ENCODE measurements at regions not wholly inside any gene's neighbourhood (a gene's known extent, or its start where the extent isn't known, plus 50 kb on each side); places are given as distances from the start of the nearest gene placed in this dataset.

DNA sequence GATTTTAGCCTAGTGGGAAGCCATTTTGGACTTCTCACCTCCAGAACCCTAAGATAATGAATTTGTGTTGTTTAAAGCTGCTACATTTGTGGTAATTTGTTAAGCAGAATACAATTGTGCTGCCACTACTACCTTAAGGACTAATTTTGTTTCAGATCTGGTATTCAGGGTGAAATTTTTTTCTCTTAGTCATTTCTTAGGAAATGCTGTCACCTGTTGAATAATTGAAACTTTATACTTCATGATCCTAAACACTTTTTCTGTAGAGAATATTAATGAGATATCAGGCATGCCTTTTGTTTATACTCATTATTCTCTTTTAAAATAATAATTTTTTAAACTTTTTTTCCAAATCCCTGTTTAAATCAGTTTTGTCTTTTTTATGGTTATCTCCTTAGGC is 246.8 kb downstream of the TGFB2 start:
- TF ChIP-seq, protein P1, sequence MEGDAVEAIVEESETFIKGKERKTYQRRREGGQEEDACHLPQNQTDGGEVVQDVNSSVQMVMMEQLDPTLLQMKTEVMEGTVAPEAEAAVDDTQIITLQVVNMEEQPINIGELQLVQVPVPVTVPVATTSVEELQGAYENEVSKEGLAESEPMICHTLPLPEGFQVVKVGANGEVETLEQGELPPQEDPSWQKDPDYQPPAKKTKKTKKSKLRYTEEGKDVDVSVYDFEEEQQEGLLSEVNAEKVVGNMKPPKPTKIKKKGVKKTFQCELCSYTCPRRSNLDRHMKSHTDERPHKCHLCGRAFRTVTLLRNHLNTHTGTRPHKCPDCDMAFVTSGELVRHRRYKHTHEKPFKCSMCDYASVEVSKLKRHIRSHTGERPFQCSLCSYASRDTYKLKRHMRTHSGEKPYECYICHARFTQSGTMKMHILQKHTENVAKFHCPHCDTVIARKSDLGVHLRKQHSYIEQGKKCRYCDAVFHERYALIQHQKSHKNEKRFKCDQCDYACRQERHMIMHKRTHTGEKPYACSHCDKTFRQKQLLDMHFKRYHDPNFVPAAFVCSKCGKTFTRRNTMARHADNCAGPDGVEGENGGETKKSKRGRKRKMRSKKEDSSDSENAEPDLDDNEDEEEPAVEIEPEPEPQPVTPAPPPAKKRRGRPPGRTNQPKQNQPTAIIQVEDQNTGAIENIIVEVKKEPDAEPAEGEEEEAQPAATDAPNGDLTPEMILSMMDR (IDR thresholded peaks at IDR 0.05) = no peak
- Mint-ChIP-seq H3K4me3 (no peak overlapping the region), H3K4me1 (peaks cover 5% of the 10 kb centered on the region), H3K27ac (no peak overlapping the region), H3K36me3 (ENCODE audit: low read depth) (peaks cover 6% of the 10 kb centered on the region), H3K27me3 (ENCODE audit: low read depth, poor library complexity) (peaks cover 10% of the 10 kb centered on the region), H3K9me3 (peaks cover 9% of the 10 kb centered on the region)
- DNase-seq = no peak

DNA sequence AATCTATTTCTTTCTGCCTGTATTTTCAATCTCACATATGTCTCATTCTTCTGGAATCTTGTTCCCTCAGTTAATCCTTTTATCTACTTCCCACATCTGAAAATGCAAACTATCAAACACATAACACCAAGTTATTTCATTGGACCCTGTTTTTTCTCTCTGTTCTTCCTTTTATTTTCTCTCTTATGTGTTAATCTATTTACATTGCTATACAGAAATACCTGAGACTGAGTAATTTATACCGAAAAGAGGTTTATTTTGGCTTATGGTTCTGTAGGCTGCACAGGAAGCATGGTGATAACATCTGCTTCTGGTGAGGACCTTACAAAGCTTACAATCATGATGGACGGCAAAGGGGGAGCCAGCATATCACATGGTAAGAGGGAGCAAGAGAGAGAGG is 247.6 kb downstream of the TGFB2 start:
- Mint-ChIP-seq H3K27ac (no peak overlapping the region), H3K4me1 (peaks cover 5% of the 10 kb centered on the region), H3K9me3 (peaks cover 10% of the 10 kb centered on the region), H3K4me3 (no peak overlapping the region), H3K27me3 (ENCODE audit: low read depth, poor library complexity) (peaks cover 10% of the 10 kb centered on the region), H3K36me3 (ENCODE audit: low read depth) (peaks cover 6% of the 10 kb centered on the region)
- TF ChIP-seq, protein P1 (IDR thresholded peaks at IDR 0.05) = no peak
- DNase-seq = no peak

DNA sequence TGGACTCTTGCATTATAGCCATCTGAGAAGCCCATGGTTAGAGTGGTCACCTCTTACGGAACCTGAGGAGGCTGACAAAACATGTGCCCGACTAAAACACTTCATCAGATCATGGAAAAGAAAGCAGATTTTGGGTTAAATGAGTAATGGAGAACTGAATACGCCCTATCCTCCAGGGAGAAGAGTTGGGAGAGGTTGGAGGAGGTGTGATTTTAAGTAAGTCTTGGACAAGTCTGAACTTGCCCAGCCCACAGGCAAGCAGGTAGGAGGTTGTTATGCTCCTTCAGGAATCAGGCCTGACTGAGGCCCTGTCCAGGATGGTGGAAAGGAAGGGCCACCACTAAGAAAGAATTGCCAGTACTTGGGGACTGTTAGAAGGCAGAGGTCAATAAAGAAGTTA is 255.8 kb downstream of the TGFB2 start:
- Mint-ChIP-seq H3K4me1 (peaks cover 7% of the 10 kb centered on the region), H3K27ac (peak overlapping the region; percentile 70), H3K27me3 (ENCODE audit: low read depth, poor library complexity) (peaks cover 9% of the 10 kb centered on the region), H3K4me3 (no peak overlapping the region), H3K36me3 (ENCODE audit: low read depth) (peaks cover 6% of the 10 kb centered on the region), H3K9me3 (peaks cover 24% of the 10 kb centered on the region)
- TF ChIP-seq, protein P1 (IDR thresholded peaks at IDR 0.05) = no peak
- no peak for DNase-seq

DNA sequence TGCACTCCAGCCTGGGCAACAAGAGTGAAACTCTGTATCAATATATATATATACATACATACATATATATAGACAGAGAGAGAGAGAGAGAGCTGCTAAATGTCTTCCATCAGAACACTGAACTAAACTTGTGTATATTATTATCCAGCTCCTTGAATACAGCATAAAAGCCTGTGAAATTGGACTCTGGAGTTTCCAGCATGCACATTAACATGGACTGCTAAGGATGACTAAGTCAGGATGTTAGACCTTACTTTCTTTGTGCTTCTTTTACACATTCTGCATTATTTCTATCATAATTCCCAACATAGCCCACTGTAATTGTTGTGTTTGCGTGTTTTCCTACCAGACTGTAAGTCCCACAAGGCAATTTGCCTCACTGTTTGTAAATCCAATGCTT is 259.1 kb downstream of the TGFB2 start:
- Mint-ChIP-seq H3K27me3 (ENCODE audit: low read depth, poor library complexity) (peaks cover 2% of the 10 kb centered on the region), H3K36me3 (ENCODE audit: low read depth) (peaks cover 12% of the 10 kb centered on the region), H3K27ac (no peak overlapping the region), H3K4me1 (peaks cover 7% of the 10 kb centered on the region), H3K9me3 (peaks cover 31% of the 10 kb centered on the region), H3K4me3 (no peak overlapping the region)
- no peak for DNase-seq
- TF ChIP-seq, protein P1 (IDR thresholded peaks at IDR 0.05) = no peak

DNA sequence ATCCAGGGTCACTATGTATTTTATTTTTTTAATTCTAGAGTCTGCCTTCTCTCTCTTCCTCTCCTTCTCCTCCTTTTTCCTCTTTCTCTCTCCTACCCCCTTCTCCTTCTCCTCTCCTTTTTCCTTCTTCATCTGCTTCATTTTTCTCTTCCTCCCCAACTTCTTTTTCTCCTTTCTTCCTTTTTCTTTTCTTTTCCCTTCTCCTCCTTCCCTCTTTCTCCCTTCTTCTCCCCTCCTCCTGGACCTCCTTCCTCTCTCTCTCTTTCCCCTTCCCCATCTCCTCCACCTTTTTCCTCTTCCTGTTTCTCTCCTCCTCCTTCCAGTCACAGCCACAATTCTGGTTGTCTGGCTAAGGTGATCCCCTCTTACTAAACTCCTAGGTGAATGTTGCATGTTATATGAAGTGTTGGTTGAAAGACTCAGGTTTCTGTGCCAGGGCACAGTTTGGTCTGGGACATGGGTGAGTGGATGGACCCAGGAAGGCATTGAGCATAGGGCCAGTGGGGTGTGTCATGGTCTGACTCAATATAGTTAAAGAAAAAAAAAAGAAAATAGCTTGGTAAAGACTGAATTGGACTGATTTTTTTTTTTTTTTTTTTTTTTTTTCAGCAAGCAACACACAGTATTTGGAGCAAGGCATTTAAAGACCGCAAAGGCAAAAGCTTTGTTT is 266.9 kb downstream of the TGFB2 start:
- Mint-ChIP-seq H3K4me1 (no peaks in the 10 kb centered on the region), H3K4me3 (no peak overlapping the region), H3K36me3 (ENCODE audit: low read depth) (peaks cover 6% of the 10 kb centered on the region), H3K27ac (no peak overlapping the region), H3K27me3 (ENCODE audit: low read depth, poor library complexity) (peaks cover 3% of the 10 kb centered on the region), H3K9me3 (peaks cover 33% of the 10 kb centered on the region)
- no peak for DNase-seq
- TF ChIP-seq, protein P1 (IDR thresholded peaks at IDR 0.05) = no peak

DNA sequence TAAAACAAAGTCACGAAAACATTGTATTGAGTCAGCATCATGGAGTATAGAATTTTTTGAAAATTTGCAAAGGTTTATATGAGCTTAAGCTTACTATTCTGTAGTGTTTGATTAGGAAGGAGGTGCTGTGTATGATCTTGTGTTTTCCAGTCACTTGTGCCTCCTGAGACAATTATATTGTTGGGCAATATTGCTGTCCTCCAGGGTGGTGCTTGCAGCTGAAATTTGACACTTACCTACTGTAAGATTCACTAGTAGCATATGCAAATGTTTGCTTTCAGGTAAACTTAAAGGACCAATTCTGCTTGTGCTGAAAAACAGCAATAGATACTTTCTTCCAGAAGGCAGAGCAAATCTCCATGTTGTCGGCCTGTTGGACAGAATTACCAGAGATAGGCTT is 268.0 kb downstream of the TGFB2 start:
- Mint-ChIP-seq H3K27me3 (ENCODE audit: low read depth, poor library complexity) (peaks cover 3% of the 10 kb centered on the region), H3K27ac (no peak overlapping the region), H3K4me1 (no peaks in the 10 kb centered on the region), H3K36me3 (ENCODE audit: low read depth) (peaks cover 5% of the 10 kb centered on the region), H3K4me3 (no peak overlapping the region), H3K9me3 (peaks cover 23% of the 10 kb centered on the region)
- no peak for DNase-seq
- TF ChIP-seq, protein P1 (IDR thresholded peaks at IDR 0.05) = no peak
